Fibroblast of the aortic adventitia (primary cell): ENCODE measurements at regions not wholly inside any gene's neighbourhood (a gene's known extent, or its start where the extent isn't known, plus 50 kb on each side); places are given as distances from the start of the nearest gene placed in this dataset.

Source experiments
- DNase-seq: peaks from one replicate; pipeline ENCODE4 v3.0.0-alpha.2; 2010; ENCODE audit warnings: low read depth
- H3K4me3 ChIP-seq: 2 replicates; pipeline ENCODE4 v1.5.1; 2011; ENCODE audit warnings: low read depth, mild to moderate bottlenecking, control low read depth, low read length, moderate library complexity
- TF ChIP-seq, protein P1 (sequence below): IDR thresholded peaks from 2 replicates; pipeline ENCODE4 v1.5.1; 2011; ENCODE audit warnings: mild to moderate bottlenecking, low read length, control low read depth, inconsistent platforms; ENCODE audit not compliant: insufficient read depth

DNA sequence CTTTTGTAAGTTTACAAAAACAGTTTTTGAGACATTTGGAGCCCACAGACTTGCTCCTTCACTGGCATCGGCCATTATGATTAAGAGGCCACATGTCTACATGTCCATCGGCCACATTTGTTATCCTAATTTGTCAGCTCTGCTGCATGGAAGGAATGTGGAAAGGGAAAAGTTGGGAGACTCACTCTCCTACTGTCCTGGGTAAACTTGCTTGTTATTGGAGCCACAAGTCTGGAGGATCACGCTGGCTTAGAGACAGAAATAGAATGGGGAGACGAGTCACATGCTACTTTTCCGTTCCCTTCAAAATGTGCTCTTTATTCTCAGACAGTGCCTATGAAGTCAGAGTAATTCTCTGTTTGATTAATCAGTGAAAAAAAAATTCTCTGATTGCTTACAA lies 741.2 kb upstream of the PCDH9 start:
- H3K4me3 ChIP-seq = no peak overlapping the region
- TF ChIP-seq, protein P1, sequence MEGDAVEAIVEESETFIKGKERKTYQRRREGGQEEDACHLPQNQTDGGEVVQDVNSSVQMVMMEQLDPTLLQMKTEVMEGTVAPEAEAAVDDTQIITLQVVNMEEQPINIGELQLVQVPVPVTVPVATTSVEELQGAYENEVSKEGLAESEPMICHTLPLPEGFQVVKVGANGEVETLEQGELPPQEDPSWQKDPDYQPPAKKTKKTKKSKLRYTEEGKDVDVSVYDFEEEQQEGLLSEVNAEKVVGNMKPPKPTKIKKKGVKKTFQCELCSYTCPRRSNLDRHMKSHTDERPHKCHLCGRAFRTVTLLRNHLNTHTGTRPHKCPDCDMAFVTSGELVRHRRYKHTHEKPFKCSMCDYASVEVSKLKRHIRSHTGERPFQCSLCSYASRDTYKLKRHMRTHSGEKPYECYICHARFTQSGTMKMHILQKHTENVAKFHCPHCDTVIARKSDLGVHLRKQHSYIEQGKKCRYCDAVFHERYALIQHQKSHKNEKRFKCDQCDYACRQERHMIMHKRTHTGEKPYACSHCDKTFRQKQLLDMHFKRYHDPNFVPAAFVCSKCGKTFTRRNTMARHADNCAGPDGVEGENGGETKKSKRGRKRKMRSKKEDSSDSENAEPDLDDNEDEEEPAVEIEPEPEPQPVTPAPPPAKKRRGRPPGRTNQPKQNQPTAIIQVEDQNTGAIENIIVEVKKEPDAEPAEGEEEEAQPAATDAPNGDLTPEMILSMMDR = no peak
- DNase-seq = no peak

DNA sequence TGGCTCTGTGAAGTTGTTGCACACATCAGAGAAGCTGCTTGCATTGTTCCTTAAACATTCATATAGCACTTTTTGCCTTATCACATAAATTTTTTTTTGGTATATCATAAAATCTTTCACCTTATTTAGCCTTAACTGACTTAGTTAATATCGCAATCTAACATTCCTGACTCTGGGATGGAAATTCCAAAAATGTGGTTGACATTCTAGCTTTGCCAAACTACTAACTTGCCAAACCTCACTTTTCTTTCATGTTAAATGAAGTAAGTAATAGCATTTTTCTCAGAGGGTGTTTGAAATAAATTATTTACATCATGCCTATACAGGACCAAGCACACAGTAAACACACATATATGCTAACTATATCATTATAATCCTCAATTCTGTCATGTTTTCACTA lies 736.9 kb upstream of the PCDH9 start:
- TF ChIP-seq, protein P1 = no peak
- H3K4me3 ChIP-seq = no peak overlapping the region
- DNase-seq = no peak

DNA sequence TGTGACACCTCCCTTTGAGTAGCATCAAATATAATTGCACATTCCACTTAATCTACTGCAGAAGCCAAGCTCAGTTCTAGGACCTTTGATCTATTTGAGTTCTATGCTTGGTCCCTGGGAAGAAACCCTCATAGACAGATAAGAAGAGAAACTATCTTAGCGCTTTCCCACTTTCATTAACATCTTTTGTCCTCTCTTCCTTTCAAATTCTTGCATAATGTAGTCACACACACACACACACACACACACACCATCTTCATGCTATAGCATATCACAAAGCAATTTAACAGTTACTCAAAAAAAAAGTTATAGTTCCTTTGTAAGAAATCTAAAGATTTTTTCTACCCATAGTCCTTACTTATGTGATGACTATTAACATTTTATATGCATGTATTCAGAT lies 735.9 kb upstream of the PCDH9 start:
- no peak overlapping the region for H3K4me3 ChIP-seq
- TF ChIP-seq, protein P1 = no peak
- no peak for DNase-seq

DNA sequence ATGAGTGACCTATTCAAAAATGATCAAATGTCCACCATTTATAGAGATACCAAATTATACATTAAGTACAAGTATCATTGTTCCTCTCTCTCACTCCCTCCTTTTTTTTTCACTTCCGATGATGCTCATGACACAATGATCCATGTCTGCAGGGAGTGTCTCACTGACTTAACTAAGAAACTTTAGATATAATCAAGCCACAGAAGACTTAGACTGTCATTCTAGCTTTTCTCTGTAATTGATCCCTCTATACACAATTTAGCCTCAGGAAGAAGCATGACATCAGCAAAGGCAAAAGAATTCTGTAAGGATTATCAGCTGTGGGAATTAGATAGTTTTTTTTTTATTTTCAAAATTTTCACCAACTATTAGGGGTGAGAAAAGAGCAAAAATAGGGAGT lies 734.9 kb upstream of the PCDH9 start:
- TF ChIP-seq, protein P1 = no peak
- no peak for DNase-seq
- no peak overlapping the region for H3K4me3 ChIP-seq

DNA sequence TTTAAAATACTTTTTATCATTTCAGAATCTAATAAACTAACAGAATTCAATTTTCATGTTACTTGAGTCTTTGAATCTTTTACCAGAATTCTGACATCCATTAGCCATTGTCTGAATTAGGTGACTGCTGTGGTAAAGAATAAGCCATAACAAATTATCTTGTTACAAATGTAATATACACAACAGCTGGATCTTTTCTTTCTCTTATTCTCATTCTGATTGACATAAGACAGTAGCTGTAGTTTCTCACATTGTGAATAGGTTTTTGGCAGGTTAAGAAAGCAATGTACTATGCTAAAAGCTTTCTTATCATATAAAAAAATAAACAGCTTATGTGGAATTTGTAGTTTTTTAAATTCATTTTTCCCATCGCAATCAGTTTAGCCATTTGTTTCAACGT lies 734.0 kb upstream of the PCDH9 start:
- no peak for DNase-seq
- no peak overlapping the region for H3K4me3 ChIP-seq
- TF ChIP-seq, protein P1 = no peak

DNA sequence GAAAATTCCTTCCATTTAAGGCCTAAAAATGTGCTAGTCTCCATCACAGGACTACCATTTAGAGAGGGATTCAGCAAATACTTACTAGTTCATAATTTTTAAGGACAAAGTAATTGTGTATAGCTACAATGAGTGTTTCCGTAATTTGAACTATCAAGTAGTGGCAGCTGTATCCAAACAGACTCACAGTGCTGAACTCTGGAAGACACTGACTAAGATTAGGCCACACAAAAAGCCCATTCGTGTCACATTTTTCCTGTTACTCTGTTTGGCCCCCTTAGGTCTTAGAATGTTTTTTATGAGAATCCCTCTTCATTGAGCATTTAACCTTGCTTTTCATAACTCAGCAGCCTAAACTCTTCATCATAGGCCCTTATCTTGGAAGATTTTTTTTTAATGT lies 731.2 kb upstream of the PCDH9 start:
- TF ChIP-seq, protein P1 = no peak
- DNase-seq = no peak

DNA sequence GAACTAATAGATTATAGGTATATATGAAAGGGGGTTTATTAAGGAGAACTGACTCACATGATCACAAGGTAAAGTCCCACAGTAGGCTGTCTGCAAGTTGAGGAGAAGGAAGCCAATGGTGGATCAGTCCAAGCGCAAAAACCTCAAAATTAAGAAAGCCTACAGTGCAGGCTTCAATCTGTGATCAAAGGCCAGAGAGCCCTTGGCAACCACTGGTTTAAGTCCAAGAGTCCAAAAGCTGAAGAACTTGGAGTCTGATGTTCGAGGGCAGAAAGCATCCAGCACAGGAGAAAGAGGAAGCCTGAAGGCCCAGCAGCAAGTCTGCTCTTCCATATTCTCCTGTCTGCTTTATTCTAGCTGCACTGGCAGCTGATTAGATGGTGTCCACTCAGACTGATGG lies 721.3 kb upstream of the PCDH9 start:
- DNase-seq = no peak
- H3K4me3 ChIP-seq = no peak overlapping the region
- TF ChIP-seq, protein P1 = no peak

More for the DNA sequence above, 731.2 kb upstream of the PCDH9 start:
- H3K4me3 ChIP-seq = no peak overlapping the region
